Skin epidermis (tissue), 12 donors: ENCODE measurements at regions not wholly inside any gene's neighbourhood (a gene's known extent, or its start where the extent isn't known, plus 50 kb on each side); places are given as distances from the start of the nearest gene placed in this dataset.

Experiments
- H3K27ac ChIP-seq, 21 experiments: fragments of 200-600 bp; sonication (generic) in 11 of 21; one replicate each; pipeline ENCODE4 v1.5.0; 2020; ENCODE audit warnings: mild to moderate bottlenecking in 3 of 21, inconsistent platforms in 2 of 21, moderate library complexity in 2 of 21
- H3K4me3 ChIP-seq, 7 experiments: fragments of 200-600 bp; sonication (generic) in 2 of 7; one replicate each; pipeline ENCODE4 v1.5.0; 2020; ENCODE audit warnings: inconsistent platforms in 2 of 7, mild to moderate bottlenecking in 2 of 7, moderate library complexity in 1 of 7

- H3K4me3 ChIP-seq, result no peak overlapping the region
- no peak overlapping the region for H3K27ac ChIP-seq
These were observed 714.8 kb downstream of the DHX35 start for GRCh38 chr20:39676857-39677391.

DNA sequence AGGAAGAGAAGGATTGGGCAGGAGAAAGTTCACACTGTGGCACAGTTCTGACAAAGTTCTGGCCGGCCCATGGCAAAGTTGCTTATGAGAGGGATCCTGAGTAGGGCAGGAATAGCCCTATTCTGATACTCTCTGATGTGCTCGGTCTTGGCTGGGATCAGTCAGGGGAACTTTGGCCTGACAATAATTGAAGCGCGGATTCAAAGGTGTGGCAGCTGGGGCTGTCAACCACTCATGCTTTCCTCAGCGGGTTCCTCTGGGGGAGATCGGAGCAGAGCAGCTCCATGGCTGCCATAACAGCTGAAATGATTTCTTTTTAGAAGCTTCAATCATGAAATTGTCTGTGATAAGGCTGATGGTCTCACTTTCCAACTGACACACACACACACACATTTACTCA is 714.1 kb downstream of the DHX35 start:
- Histone ChIP-seq H3K27ac (no peak overlapping the region), H3K4me3 (no peak overlapping the region)

DNA sequence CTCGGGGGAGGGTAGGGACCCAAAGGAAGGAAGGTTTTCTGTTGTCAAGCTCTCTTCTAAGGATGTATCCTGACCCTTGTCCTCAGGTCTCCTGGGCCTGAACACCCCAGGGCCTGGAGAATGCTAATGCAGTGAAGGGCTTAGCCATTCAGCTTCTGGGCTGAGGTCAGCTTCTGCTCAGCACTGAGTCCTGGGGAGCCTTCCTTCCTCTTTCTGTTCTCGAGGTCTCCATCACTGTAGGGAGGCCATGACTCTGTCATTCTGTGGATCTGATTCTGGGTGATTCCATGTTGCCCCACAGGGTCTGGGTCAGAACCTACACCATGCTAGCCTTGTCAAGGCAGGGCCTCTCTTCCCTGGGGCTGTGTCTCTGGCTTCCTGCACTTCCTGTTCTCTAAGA is 712.7 kb downstream of the DHX35 start:
- H3K4me3 ChIP-seq, result no peak overlapping the region
- H3K27ac ChIP-seq, result no peak overlapping the region

GRCh38 chr20:39670988-39671387 is 708.8 kb downstream of the DHX35 start:
- Histone ChIP-seq H3K27ac (no peak overlapping the region), H3K4me3 (no peak overlapping the region)

DNA sequence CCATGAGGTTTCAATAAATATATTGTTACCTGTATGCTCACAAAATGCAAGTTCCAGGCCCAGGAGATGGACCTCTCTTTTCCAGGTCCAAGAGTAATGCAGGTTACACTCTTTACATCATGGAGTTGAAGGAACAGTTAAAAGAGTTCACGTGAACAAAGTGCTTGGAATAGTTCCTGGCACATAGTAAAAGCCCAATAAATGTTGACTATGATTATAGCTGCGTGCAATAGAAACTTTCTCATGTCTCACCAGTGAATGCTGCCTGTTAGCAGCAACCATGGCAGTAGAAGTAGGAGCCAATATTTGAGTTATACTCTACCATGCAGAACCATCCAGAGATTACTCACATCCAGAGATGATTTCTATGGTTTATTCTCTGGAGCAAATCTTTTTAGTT is 707.5 kb downstream of the DHX35 start:
- Histone ChIP-seq H3K4me3 (no peak overlapping the region), H3K27ac (no peak overlapping the region)

DNA sequence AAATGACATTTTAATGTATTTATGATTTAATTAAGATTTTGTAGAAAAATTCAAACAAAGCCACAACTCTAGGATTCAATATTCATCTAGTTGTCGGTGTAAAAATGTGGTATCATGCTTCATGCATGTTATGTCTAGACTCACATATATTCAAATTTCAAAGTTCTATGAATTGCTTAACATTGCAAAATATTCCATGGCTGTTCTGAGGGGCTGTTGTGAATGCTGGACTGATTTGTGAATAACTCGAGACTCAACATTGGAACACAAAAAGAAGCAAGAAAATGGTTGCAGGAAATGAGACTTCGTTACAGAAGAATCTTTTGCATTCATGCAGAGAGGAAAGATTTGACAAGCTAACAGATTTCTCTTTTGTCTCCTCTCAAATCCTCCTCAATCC is 705.9 kb downstream of the DHX35 start:
- Histone ChIP-seq H3K4me3 (no peak overlapping the region), H3K27ac (no peak overlapping the region)

DNA sequence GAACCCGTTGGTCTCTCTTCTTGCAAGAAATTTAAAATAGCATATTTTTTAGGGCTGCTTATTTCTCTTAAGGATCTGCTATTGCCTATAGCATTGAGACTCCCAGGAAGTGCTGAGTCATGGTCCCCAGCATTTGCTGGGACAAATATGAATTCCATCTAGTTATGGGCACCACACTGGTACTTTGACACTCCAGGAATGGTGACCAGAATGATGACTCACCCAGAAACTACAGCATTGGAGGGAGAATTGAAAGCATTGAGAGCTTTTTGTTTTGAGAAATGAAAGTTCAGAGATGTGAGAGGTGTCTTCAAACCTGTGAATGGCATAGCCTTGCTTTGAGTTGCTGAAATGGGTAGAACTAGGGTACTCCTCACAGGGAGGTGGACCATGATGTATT is 699.7 kb downstream of the DHX35 start:
- Histone ChIP-seq H3K4me3 (no peak overlapping the region), H3K27ac (no peak overlapping the region)

GRCh38 chr20:39660965-39661364 is 698.8 kb downstream of the DHX35 start:
- Histone ChIP-seq H3K27ac (no peak overlapping the region), H3K4me3 (no peak overlapping the region)

DNA sequence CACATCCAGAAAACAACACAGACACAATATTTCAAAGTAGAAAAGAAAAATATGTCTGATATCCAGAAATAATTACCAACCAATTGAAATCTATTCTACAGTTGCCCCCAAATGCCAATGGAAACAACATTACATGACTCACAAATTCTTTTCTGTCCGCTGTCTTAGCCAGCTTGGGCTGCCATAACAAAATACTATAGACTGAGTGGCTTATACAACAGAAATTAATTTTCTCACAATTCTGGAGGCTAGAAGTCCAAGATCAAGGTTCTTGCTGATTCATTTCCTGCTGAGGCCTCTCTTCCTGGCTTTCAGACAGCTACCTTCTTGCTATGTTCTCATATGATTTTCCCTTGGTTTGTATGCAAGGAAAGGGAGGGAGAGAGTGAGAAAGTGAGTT is 698.1 kb downstream of the DHX35 start:
- Histone ChIP-seq H3K4me3 (no peak overlapping the region), H3K27ac (no peak overlapping the region)

DNA sequence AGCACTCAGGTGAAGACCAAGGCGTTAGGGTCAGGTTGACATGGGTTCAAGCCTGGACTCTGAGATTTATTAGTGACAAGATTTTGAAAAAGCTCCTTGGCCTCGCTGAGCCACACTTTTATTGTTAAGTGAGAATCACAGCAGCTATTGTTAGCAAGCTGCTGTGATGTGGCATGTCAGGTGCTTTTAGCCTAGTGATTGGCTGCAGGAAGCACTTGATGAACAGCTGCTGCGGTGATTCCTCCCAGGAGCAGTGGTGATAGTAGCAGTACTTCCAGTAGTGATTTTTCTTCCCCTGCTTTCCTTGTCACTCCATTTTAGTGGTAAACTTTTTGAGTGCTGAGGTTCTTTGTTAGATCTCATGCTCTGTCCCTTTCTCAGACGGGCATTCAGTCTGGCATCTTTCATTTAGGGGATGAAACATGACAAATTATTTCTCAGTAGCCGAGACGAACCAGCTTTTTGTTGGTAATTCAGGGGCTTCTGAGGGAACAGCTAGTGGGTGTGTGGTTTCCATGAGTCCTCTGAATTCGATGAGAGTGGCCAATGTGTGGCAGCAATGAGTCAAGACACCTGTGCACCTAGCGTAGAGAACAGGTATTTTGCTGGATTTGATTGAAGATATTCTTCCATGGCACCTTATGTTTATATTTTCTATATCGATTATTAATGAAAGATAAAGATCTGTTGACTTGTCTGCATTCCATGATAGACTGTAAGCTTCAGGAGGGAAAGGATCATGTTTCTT is 696.7 kb downstream of the DHX35 start:
- Histone ChIP-seq H3K27ac (no peak overlapping the region), H3K4me3 (no peak overlapping the region)

- H3K27ac ChIP-seq, result no peak overlapping the region
- no peak overlapping the region for H3K4me3 ChIP-seq
These were observed 692.0 kb downstream of the DHX35 start for GRCh38 chr20:39654171-39654570.

- H3K4me3 ChIP-seq, result no peak overlapping the region
- no peak overlapping the region for H3K27ac ChIP-seq
These were observed 689.6 kb downstream of the DHX35 start for GRCh38 chr20:39651645-39652325.

GRCh38 chr20:39646874-39647413 is 684.8 kb downstream of the DHX35 start:
- Histone ChIP-seq H3K4me3 (no peak overlapping the region), H3K27ac (no peak overlapping the region)

GRCh38 chr20:39645131-39645530 is 683.0 kb downstream of the DHX35 start:
- Histone ChIP-seq H3K4me3 (no peak overlapping the region), H3K27ac (no peak overlapping the region)

- no peak overlapping the region for H3K4me3 ChIP-seq
- H3K27ac ChIP-seq, result no peak overlapping the region
These were observed 681.1 kb downstream of the DHX35 start for GRCh38 chr20:39643292-39643691.

DNA sequence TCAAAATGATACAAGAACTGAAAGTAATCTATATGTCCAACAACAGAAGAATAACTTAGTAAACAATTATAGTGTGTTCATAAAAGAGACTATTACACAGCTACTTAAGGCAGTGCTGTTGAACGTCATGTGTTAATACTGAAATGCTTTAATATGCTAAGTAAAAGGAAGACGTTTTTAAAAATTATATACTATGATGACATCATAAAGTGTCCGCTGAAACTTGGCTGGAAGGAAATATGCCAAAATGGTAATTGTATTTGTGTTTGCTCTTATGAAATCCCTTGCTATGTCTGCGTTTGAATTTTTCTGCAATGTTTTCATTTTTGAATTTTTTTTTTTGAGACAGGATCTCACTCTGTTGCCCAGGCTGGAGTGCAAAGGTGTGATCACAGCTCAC is 679.3 kb downstream of the DHX35 start:
- Histone ChIP-seq H3K4me3 (no peak overlapping the region), H3K27ac (no peak overlapping the region)

DNA sequence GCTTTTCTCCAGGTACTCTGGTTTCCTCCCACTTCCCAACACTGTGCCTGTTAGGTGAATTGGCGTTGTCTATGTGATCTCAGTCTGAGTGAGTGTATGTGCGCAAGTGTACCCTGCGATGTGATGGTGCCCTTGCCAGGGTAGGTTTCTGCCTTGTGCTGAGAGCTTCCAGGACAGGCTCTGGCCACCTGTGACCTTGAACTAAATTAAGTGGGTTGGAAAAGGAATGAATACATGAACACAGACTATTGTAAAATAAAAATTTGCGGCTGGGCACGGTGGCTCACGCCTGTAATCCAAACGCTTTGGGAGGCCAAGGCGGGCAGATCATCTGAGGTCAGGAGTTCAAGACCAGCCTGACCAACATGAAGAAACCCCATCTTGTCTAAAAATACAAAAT is 678.0 kb downstream of the DHX35 start:
- Histone ChIP-seq H3K27ac (no peak overlapping the region), H3K4me3 (no peak overlapping the region)

GRCh38 chr20:39638731-39639130 is 676.6 kb downstream of the DHX35 start:
- Histone ChIP-seq H3K27ac (no peak overlapping the region), H3K4me3 (no peak overlapping the region)

- no peak overlapping the region for H3K4me3 ChIP-seq
- H3K27ac ChIP-seq, result no peak overlapping the region
These were observed 671.5 kb downstream of the DHX35 start for GRCh38 chr20:39633689-39634088.

GRCh38 chr20:39632757-39633156 is 670.6 kb downstream of the DHX35 start:
- Histone ChIP-seq H3K4me3 (no peak overlapping the region), H3K27ac (no peak overlapping the region)

- H3K4me3 ChIP-seq, result no peak overlapping the region
- no peak overlapping the region for H3K27ac ChIP-seq
These were observed 670.0 kb downstream of the DHX35 start for GRCh38 chr20:39632176-39632575.
